Stimulated activated memory B cell treated with anti-CD40 and anti-IgM and Interleukin-4, amounts not matched to agents 10 μg/mL and 1 μg/mL and 100 μg/mL, for 72 hours (primary cell): ENCODE measurements at regions not wholly inside any gene's neighbourhood (a gene's known extent, or its start where the extent isn't known, plus 50 kb on each side); places are given as distances from the start of the nearest gene placed in this dataset.
"Not testable (repeated sequence)": the region's sequence is repeated elsewhere in the genome, so short reads cannot be mapped to it uniquely, and the experiment has no call there.

Experiments
- ATAC-seq: fragments of 150-1000 bp; cut with Tn5 transposase; 2 replicates; pipeline ENCODE4 v1.10.0; 2021
- H3K27ac Mint-ChIP-seq: one replicate; pipeline ENCODE4 v1.8.0; 2022; ENCODE audit warnings: mild to moderate bottlenecking, mixed read lengths
- H3K27me3 Mint-ChIP-seq: one replicate; pipeline ENCODE4 v1.8.0; 2022; ENCODE audit warnings: mixed read lengths
- H3K36me3 Mint-ChIP-seq: one replicate; pipeline ENCODE4 v1.8.0; 2022; ENCODE audit warnings: mixed read lengths
- H3K4me1 Mint-ChIP-seq: one replicate; pipeline ENCODE4 v1.8.0; 2022; ENCODE audit warnings: mixed read lengths
- H3K4me3 Mint-ChIP-seq: one replicate; pipeline ENCODE4 v1.8.0; 2022; ENCODE audit warnings: mild to moderate bottlenecking, moderate library complexity, mixed read lengths
- H3K9me3 Mint-ChIP-seq: one replicate; pipeline ENCODE4 v1.8.0; 2022; ENCODE audit warnings: mixed read lengths

DNA sequence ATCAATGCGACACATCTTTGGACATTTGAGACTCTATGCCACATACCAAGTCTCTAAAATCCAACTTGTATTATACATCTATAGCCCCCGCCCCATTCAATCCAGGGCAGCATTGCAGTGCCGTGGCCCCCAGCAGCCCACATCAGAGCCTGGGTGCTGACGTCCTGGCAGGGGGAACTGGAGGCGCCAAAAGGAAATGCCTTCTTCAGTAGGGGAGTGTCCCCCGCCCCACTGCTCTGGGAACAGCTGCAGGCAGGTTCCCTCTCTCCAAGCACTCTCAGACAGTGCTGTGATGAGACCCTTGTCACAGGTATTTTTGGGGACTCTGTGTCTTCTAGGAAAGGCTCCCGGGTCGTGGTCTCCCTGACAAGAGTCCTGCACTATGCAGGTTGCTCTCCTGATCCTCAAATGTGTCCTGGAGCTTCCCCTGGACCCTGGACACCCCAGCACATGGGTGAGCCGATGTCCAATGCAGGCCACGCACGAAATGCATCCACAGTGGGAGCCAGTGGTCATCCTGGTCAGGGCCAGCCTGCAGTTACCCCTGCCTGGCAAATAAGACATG lies 188.7 kb downstream of the RTP5 start:
- Mint-ChIP-seq H3K4me1 (no peaks in the 10 kb centered on the region), H3K36me3 (no peaks in the 10 kb centered on the region), H3K9me3 (no peaks in the 10 kb centered on the region), H3K27me3 (peaks cover 36% of the 10 kb centered on the region), H3K4me3 (no peak overlapping the region), H3K27ac (no peak overlapping the region)
- no peak for ATAC-seq

DNA sequence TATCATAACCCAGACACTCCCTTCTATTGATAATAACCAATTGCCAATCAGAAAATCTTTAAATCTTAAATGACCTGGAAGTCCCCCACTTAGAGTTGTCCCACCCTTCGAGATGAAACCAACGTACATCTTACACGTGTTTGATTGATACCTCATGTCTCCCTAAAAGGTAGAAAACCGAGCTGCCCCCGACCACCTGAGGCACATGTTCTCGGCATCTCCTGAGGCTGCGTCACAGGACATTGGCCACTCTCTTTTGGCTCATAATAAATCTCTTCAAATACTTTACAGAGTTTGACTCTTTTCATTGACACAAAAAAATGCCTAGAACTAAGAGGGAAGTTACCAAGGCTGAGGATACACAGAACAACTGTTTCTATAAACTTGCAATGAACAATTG lies 190.0 kb downstream of the RTP5 start:
- no peak for ATAC-seq
- peaks cover 30% of the 10 kb centered on the region for H3K27me3 Mint-ChIP-seq
- no peak overlapping the region for H3K27ac Mint-ChIP-seq
- H3K9me3 Mint-ChIP-seq = no peaks in the 10 kb centered on the region
- no peaks in the 10 kb centered on the region for H3K36me3 Mint-ChIP-seq
- no peaks in the 10 kb centered on the region for H3K4me1 Mint-ChIP-seq
- H3K4me3 Mint-ChIP-seq = no peak overlapping the region

GRCh38 chr2:242060212-242060835 lies 190.8 kb downstream of the RTP5 start:
- no peak overlapping the region for H3K4me3 Mint-ChIP-seq
- H3K4me1 Mint-ChIP-seq = no peaks in the 10 kb centered on the region
- no peaks in the 10 kb centered on the region for H3K9me3 Mint-ChIP-seq
- no peak for ATAC-seq
- no peaks in the 10 kb centered on the region for H3K36me3 Mint-ChIP-seq
- H3K27ac Mint-ChIP-seq = no peak overlapping the region
- H3K27me3 Mint-ChIP-seq = peaks cover 25% of the 10 kb centered on the region

GRCh38 chr2:242061930-242062329 lies 192.4 kb downstream of the RTP5 start:
- H3K27ac Mint-ChIP-seq, H3K36me3 Mint-ChIP-seq, H3K9me3 Mint-ChIP-seq, ATAC-seq, H3K4me3 Mint-ChIP-seq, H3K4me1 Mint-ChIP-seq: not testable (repeated sequence)
- peaks cover 21% of the 10 kb centered on the region for H3K27me3 Mint-ChIP-seq

DNA sequence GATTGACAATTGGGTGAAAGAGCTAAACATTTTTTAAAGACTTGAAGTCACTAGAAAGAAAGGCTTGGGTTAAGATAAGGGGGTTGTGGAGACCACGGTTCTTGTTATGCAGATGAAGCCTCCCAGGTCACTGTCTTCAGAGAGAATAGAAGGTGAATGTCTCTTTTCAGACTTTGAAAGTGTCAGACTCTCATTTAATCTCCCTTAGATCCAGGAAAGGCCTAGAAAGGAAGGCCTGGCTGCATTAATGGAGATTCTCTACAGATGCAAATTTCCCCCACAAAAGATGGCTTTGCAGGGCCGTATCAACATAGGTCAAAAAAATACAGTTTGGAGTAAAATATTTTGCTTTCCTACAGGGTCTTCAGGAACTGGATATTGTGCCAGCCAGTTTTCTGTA lies 193.9 kb downstream of the RTP5 start:
- H3K36me3 Mint-ChIP-seq = no peaks in the 10 kb centered on the region
- no peak for ATAC-seq
- no peaks in the 10 kb centered on the region for H3K9me3 Mint-ChIP-seq
- H3K4me3 Mint-ChIP-seq = no peak overlapping the region
- H3K27ac Mint-ChIP-seq = no peak overlapping the region
- H3K27me3 Mint-ChIP-seq = peaks cover 6% of the 10 kb centered on the region
- H3K4me1 Mint-ChIP-seq = no peaks in the 10 kb centered on the region

- H3K27ac Mint-ChIP-seq = no peak overlapping the region
- H3K4me1 Mint-ChIP-seq = no peaks in the 10 kb centered on the region
- H3K9me3 Mint-ChIP-seq = no peaks in the 10 kb centered on the region
- no peak for ATAC-seq
- H3K36me3 Mint-ChIP-seq = no peaks in the 10 kb centered on the region
- H3K4me3 Mint-ChIP-seq = no peak overlapping the region
- H3K27me3 Mint-ChIP-seq = peaks cover 2% of the 10 kb centered on the region
These were observed 194.3 kb downstream of the RTP5 start for GRCh38 chr2:242063850-242064249.

- ATAC-seq = no peak
- H3K27me3 Mint-ChIP-seq = no peaks in the 10 kb centered on the region
- no peak overlapping the region for H3K27ac Mint-ChIP-seq
- H3K9me3 Mint-ChIP-seq = no peaks in the 10 kb centered on the region
- H3K4me3 Mint-ChIP-seq = no peak overlapping the region
- H3K36me3 Mint-ChIP-seq = no peaks in the 10 kb centered on the region
- no peaks in the 10 kb centered on the region for H3K4me1 Mint-ChIP-seq
These were observed 195.1 kb downstream of the RTP5 start for GRCh38 chr2:242064364-242065250.

GRCh38 chr2:242065426-242065825 lies 195.9 kb downstream of the RTP5 start:
- Mint-ChIP-seq H3K36me3 (no peaks in the 10 kb centered on the region), H3K9me3 (no peaks in the 10 kb centered on the region), H3K4me3 (no peak overlapping the region), H3K27ac (no peak overlapping the region), H3K27me3 (peaks cover 4% of the 10 kb centered on the region), H3K4me1 (no peaks in the 10 kb centered on the region)
- ATAC-seq = no peak

DNA sequence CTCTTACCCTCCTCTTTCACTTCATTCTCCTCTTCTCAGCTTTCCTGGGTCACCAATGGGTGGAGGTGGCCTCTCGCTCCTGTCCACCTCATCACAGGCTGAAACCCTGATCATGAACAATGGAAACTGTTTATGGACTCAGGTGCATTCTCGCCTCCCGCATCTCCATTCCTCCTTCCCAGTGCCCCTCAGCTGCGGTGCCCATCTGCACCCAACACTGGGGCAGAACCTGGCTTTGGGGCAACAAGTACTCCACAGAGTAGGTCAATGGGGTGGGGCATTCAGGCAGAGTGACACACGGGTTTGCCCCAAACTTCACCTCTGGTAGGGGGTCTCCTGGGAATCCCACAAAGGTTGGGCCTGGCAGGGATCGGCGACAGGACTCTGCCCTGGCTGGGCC lies 199.5 kb downstream of the RTP5 start:
- Mint-ChIP-seq H3K27ac (no peak overlapping the region), H3K4me1 (no peaks in the 10 kb centered on the region), H3K9me3 (no peaks in the 10 kb centered on the region), H3K27me3 (peaks cover 18% of the 10 kb centered on the region), H3K36me3 (no peaks in the 10 kb centered on the region), H3K4me3 (no peak overlapping the region)
- no peak for ATAC-seq

DNA sequence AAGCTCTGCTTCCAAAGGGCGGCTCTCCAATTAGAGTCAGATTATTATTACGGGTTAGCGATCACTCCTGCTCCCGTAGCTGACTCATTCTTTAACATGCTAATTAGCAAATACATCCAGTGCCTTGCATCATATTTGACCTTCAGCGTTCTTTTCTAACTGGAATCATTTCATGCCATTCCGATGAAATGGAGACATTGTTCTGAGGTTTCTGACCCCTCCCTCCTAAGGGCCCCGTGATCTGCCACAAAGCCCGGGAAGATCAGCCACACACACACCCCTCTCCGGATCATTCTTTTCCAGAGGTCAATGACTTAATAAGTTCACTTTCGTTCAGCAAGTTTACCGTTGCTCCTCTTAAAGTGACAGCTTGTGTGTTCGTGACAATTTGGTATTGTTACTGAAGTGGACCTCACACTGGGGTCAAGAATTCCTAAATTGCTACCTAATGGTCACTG lies 200.4 kb downstream of the RTP5 start:
- not testable (repeated sequence) for H3K4me1 Mint-ChIP-seq, H3K27ac Mint-ChIP-seq, H3K4me3 Mint-ChIP-seq, ATAC-seq, H3K36me3 Mint-ChIP-seq, H3K9me3 Mint-ChIP-seq
- H3K27me3 Mint-ChIP-seq = peaks cover 23% of the 10 kb centered on the region

DNA sequence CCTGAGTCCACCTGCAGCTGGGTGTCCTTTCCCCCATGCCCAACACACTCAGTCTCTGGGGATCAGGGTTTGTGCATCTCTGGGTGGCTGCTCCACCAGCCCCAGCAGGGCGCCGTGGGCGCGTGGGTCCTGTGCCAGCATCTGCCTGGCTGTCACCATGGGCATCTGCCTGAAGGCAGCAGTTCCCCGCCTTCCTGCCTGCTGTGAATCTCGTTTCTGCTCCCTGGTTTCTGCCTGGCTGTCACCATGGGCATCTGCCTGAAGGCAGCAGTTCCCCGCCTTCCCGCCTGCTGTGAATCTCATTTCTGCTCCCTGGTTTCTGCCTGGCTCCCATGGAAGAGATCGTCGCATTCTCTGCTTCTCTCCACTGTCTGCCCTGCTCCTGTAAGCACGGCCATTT lies 201.2 kb downstream of the RTP5 start:
- peaks cover 29% of the 10 kb centered on the region for H3K27me3 Mint-ChIP-seq
- ATAC-seq, H3K4me1 Mint-ChIP-seq, H3K4me3 Mint-ChIP-seq, H3K36me3 Mint-ChIP-seq, H3K27ac Mint-ChIP-seq, H3K9me3 Mint-ChIP-seq: not testable (repeated sequence)

DNA sequence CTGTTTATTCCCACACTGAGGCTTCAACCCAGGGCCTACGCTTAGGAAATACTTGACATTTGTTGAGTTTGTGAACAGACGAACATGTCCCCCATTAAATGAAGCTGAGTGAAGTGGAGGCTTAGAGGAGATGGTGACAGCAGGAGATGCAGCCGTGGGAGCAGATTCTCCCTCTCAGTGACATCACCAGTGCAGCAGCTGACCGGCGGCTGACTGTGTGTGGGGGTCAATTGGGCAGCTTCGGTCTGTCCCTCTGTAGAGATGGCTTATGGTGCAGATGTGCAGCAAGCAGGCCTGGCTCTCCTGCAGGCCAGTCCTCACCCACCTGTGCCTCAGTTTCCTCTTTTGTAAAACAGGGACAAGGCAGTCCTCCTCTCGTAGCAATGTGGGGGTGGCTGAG lies 201.8 kb downstream of the RTP5 start:
- not testable (repeated sequence) for H3K36me3 Mint-ChIP-seq, H3K4me3 Mint-ChIP-seq, ATAC-seq, H3K4me1 Mint-ChIP-seq, H3K9me3 Mint-ChIP-seq, H3K27ac Mint-ChIP-seq
- H3K27me3 Mint-ChIP-seq = peaks cover 29% of the 10 kb centered on the region

DNA sequence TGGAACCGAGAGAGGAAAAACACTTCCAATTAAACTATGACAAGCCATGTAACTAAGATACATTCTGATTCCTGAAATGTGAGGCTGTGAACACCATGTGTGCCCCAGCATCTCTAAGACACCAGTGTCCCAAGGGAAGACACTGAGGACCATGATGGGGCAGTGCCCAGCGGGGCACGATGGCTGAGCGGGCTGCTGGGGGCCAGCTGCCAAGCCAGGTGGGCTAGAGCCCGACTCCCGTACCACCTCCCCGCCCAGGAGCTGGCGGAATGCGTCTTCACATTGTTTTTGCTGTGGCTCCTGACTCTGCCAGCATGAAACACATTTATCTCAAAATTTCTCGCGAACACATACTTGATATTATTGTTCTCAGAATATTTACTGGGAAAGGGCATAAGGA lies 202.4 kb downstream of the RTP5 start:
- H3K36me3 Mint-ChIP-seq, ATAC-seq, H3K4me3 Mint-ChIP-seq, H3K27ac Mint-ChIP-seq, H3K4me1 Mint-ChIP-seq, H3K9me3 Mint-ChIP-seq: not testable (repeated sequence)
- peaks cover 29% of the 10 kb centered on the region for H3K27me3 Mint-ChIP-seq

DNA sequence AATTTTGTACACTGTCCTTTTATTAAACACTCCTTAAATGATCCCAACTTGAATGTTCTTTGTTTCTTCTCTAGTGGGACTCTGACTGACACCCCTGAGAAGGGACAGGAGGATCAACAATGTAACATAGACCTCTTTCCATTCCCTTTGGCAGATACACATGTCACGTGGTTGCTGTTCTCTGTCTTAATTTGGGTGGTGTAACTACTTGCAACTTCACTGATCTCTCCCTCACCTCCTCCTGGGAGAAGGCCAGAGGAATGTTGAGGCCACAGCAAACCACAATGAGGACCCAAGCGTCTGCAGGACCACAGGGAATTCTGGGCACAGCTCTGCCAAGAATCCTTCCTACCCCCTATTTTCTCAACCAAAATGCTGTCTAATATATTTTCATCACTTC lies 205.6 kb downstream of the RTP5 start:
- Mint-ChIP-seq H3K27ac (no peak overlapping the region), H3K9me3 (no peaks in the 10 kb centered on the region), H3K4me1 (no peaks in the 10 kb centered on the region), H3K36me3 (no peaks in the 10 kb centered on the region), H3K4me3 (no peak overlapping the region), H3K27me3 (peaks cover 28% of the 10 kb centered on the region)
- no peak for ATAC-seq

- peaks cover 23% of the 10 kb centered on the region for H3K27me3 Mint-ChIP-seq
- H3K4me1 Mint-ChIP-seq = no peaks in the 10 kb centered on the region
- H3K9me3 Mint-ChIP-seq = no peaks in the 10 kb centered on the region
These were observed 206.2 kb downstream of the RTP5 start for GRCh38 chr2:242075696-242076095.

DNA sequence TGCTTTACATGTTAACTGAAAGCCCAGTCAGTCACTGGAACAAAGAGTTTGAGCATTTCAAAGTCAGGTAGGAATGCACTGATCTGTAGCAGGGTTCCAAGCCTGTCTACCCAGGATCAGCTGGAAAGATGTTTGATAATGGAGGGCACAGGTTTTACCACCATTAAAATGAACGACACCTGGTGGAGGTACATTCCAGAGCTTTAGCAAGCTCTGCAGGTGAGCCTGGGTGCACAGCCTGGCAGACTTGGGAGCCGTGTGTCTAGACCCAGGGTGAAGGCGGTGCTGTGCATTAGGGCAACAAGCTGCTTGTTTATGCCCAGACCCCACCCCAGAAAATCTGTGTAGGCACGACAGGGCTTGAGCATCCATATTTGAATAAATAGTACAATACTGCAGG lies 206.7 kb downstream of the RTP5 start:
- peaks cover 18% of the 10 kb centered on the region for H3K27me3 Mint-ChIP-seq
- H3K36me3 Mint-ChIP-seq, H3K9me3 Mint-ChIP-seq, H3K4me1 Mint-ChIP-seq, ATAC-seq, H3K4me3 Mint-ChIP-seq, H3K27ac Mint-ChIP-seq: not testable (repeated sequence)

More at GRCh38 chr2:242075696-242076095, 206.2 kb downstream of the RTP5 start:
- ATAC-seq = no peak
- no peaks in the 10 kb centered on the region for H3K36me3 Mint-ChIP-seq
- no peak overlapping the region for H3K4me3 Mint-ChIP-seq
- H3K27ac Mint-ChIP-seq = no peak overlapping the region
